Panc1 (cell line): ENCODE measurements at regions not wholly inside any gene's neighbourhood (a gene's known extent, or its start where the extent isn't known, plus 50 kb on each side); places are given as distances from the start of the nearest gene placed in this dataset.

Source experiments
- CTCF ChIP-seq: fragments of 450-650 bp; IDR thresholded peaks from 2 replicates; pipeline ENCODE4 v1.5.1; 2017; ENCODE audit warnings: mild to moderate bottlenecking
- POLR2AphosphoS5 ChIP-seq: IDR thresholded peaks from 2 replicates; pipeline ENCODE4 v1.6.1; 2012; ENCODE audit warnings: mild to moderate bottlenecking, low read depth, low read length, moderate library complexity
- SIN3A ChIP-seq: IDR thresholded peaks from 2 replicates; pipeline ENCODE4 v1.6.1; 2012; ENCODE audit warnings: low read depth, mild to moderate bottlenecking, low read length, moderate library complexity, borderline replicate concordance; ENCODE audit not compliant: insufficient read depth
- TCF7L2 ChIP-seq: IDR thresholded peaks from 2 replicates; pipeline ENCODE4 v1.6.1; 2011; ENCODE audit warnings: mild to moderate bottlenecking, low read depth, low read length, inconsistent platforms
- TF ChIP-seq, protein P1 (sequence below), 2 experiments: IDR thresholded peaks; 2 replicates each; pipeline ENCODE4 v1.6.1; 2011 to 2012; ENCODE audit warnings: low read depth in 2 of 2, control low read depth in 1 of 2, low read length in 1 of 2, mild to moderate bottlenecking in 1 of 2, moderate library complexity in 1 of 2; ENCODE audit not compliant: insufficient read depth in 1 of 2

DNA sequence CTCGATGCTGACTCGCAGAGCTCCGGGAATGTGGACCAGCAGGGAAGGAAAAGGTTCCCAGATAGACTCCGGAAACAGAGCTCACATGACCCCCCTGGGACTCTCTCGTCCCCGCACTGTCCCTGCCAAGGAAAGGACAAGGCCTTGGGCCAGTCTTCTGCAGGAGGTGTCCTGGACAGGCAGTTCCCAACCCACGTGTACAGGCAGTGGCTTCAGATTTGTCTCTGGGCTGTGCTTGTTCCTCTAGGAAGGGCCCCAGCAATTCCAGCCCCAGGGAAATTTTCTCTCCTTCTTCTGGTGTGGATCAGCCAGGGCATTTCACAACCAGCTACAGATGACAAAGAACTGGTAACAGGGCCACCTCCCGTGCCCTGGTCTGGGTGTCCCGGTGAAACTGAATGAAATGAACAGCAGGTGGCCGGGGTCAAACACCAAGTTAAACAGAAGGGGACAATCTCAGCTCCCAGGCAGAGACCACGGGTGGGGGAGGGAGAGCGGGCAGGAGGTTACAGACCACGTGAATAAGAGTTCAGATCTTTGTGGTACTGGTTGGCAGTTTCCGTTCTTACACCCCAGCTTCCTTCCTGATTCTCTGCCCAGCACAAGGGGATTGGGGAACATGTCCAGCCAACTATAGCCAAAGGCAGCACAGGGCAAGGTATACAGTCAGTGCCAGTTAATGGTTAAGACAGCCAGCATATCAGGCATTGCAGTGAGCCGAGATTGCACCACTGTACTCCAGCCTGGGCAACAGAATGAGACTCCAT lies 52.2 kb upstream of the CAB39 start:
- TF ChIP-seq SIN3A, result no peak
- TF ChIP-seq CTCF, result no peak
- no peak for TF ChIP-seq POLR2AphosphoS5
- TF ChIP-seq TCF7L2, result no peak
- TF ChIP-seq, protein P1, sequence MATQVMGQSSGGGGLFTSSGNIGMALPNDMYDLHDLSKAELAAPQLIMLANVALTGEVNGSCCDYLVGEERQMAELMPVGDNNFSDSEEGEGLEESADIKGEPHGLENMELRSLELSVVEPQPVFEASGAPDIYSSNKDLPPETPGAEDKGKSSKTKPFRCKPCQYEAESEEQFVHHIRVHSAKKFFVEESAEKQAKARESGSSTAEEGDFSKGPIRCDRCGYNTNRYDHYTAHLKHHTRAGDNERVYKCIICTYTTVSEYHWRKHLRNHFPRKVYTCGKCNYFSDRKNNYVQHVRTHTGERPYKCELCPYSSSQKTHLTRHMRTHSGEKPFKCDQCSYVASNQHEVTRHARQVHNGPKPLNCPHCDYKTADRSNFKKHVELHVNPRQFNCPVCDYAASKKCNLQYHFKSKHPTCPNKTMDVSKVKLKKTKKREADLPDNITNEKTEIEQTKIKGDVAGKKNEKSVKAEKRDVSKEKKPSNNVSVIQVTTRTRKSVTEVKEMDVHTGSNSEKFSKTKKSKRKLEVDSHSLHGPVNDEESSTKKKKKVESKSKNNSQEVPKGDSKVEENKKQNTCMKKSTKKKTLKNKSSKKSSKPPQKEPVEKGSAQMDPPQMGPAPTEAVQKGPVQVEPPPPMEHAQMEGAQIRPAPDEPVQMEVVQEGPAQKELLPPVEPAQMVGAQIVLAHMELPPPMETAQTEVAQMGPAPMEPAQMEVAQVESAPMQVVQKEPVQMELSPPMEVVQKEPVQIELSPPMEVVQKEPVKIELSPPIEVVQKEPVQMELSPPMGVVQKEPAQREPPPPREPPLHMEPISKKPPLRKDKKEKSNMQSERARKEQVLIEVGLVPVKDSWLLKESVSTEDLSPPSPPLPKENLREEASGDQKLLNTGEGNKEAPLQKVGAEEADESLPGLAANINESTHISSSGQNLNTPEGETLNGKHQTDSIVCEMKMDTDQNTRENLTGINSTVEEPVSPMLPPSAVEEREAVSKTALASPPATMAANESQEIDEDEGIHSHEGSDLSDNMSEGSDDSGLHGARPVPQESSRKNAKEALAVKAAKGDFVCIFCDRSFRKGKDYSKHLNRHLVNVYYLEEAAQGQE (IDR thresholded peaks at IDR 0.05; ENCODE audit: insufficient read depth in 1 of 2, low read depth in 2 of 2, low read length in 1 of 2), result no peak
